NCI-H1105 (cell line): ENCODE measurements at regions not wholly inside any gene's neighbourhood (a gene's known extent, or its start where the extent isn't known, plus 50 kb on each side); places are given as distances from the start of the nearest gene placed in this dataset.
A peak's percentile ranks its signal among the peaks of the same experiment; 100 is the strongest.
"Not testable (repeated sequence)": the region's sequence is repeated elsewhere in the genome, so short reads cannot be mapped to it uniquely, and the experiment has no call there.

Experiments
- DNase-seq: peaks from one replicate; lab custom pipeline; 2025; lab: John Stamatoyannopoulos, UW

DNA sequence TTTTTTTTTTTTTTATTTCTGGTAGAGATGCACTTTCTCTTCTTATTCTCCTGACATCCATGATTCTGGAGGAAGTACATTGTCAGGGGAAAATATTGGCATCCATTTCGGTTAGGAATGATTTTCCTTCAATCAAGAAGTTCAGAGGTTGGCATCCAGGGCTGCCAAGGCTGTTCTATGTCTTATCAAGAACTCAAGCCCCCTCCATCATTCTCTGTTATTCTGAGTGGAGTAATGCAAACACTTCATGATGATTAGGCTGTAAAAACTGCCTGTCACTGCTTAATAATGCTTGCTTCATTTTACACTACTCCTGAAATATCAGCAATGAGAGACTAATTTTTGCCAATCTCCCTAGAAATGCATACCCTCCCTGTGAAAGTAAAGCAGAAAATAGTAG lies 417.1 kb upstream of the NFIA start:
- DNase-seq = no peak

- DNase-seq = no peak
Measured at GRCh38 chr1:60664086-60664625, 418.2 kb upstream of the NFIA start.

DNA sequence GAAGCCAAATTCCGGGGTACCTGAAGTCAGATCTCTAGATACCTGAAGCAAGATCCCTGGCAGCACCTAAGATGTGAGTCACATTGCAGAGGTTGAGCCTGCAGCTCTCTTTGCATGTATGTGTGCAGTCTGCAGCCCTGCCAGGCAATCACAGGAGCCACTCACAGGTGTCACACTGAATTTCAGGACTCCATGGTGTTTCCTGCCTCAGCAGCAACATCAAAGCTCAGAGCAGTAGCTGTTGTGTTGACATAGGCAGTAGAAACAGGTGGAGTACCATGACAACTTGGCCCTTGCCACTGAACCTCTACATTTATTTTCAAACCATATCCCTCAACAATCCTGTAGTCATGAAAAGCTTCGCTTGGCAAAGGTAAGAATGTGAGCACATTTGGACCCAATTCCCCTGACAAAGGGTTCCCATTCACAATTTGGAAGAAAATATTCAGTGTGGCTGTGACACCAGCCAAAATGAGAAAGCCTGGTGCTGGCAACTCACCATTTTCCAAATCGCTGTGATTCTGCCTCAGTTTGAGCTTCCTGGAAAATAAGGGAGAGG lies 419.8 kb upstream of the NFIA start:
- no peak for DNase-seq

- DNase-seq = peak; percentile 22
Measured at GRCh38 chr1:60657926-60658325, 424.4 kb upstream of the NFIA start.

- DNase-seq = no peak
Measured at GRCh38 chr1:60655679-60656355, 426.5 kb upstream of the NFIA start.

GRCh38 chr1:60640033-60640551 lies 442.3 kb upstream of the NFIA start:
- DNase-seq = not testable (repeated sequence)

- no peak for DNase-seq
Measured at GRCh38 chr1:60639287-60639686, 443.1 kb upstream of the NFIA start.

GRCh38 chr1:60637651-60638050 lies 444.7 kb upstream of the NFIA start:
- peak; percentile 31 for DNase-seq

- no peak for DNase-seq
Measured at GRCh38 chr1:60636946-60637345, 445.4 kb upstream of the NFIA start.

GRCh38 chr1:60634106-60634505 lies 448.3 kb upstream of the NFIA start:
- DNase-seq = no peak

GRCh38 chr1:60622486-60622885 lies 459.9 kb upstream of the NFIA start:
- DNase-seq = no peak

- DNase-seq = peak; percentile 98
Measured at GRCh38 chr1:60621368-60621851, 461.0 kb upstream of the NFIA start.

DNA sequence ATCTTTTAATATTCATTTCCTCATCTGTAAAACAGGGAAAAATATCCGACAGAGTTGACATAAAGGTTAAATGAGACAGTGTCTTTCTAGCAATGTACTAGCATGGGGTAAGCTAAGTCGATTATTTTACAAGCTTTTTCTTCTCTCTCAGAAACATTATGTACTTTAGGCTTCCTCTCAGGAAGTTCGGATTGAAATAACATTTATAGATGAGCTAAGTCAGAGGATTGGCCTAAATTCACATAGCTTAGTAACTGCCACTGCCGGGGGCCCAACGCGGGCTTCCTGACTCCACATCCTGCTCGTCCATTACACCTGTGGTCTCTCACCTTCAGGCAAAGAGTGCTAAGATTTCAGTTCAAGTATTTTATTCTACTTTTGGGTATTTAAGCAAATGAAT lies 462.3 kb upstream of the NFIA start:
- DNase-seq = no peak

GRCh38 chr1:60619581-60619980 lies 462.8 kb upstream of the NFIA start:
- no peak for DNase-seq

- DNase-seq = no peak
Measured at GRCh38 chr1:60615666-60616065, 466.7 kb upstream of the NFIA start.

GRCh38 chr1:60612790-60613189 lies 469.6 kb upstream of the NFIA start:
- no peak for DNase-seq

GRCh38 chr1:60606921-60607320 lies 475.4 kb upstream of the NFIA start:
- not testable (repeated sequence) for DNase-seq

DNA sequence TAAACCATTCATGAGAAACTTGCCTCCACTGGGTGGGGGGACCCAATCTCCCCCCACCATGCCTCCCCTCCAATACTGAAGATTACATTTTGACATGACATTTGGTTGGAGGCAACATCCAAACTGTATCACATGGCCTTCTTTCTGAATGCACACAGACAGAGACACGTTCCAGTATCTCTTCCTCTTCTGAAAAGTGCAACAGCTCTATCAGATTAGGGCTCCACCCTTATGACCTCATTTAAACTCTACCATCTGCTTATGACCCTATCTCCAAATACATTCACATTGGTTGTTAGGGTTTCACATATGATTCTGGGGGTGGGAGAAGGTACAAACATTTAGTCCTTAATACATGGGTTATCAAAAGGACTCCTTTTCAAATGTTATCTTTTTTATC lies 481.8 kb upstream of the NFIA start:
- DNase-seq = no peak

- DNase-seq = no peak
Measured at GRCh38 chr1:60599574-60599973, 482.8 kb upstream of the NFIA start.

DNA sequence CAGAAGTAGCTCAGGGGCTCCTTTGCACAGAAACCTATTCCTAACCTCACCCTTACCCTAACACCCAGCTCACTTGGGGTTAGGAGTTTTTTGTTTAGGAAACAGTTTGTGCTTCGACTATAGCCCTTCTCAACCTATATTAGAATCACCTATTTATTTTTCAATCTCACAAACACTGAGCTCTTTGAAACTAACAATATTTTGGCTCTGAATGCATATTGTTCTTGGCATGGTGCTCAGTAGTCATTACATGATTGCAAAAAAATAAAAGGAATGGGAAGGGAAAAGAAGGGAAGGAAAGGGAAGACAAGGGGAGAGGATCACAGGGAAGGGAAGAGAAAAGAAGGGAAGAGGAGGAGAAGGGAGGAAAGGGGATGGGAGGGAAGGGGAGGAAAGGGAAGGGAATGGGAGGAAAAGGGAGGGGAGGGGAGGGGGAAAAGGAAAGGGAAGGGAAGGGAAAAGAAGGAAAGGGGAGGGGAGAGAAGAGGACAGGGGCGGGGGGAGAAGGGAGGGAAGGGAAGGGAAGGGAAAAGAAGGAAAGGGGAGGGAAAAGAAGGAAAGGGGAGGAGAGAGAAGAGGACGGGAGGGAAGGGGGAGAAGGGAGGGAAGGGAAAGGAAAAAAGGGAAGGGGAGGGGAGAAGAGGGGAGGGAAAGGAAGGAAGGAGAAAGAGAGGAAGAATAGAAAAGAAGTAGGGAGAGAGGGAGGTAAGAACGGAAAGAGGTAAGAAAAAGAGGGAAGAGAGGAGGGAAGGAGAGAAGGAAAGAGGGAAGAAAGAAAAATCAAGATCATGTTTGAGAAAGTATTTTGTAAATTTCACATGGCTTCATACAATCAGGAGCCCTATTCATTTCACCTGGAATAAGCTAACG lies 484.1 kb upstream of the NFIA start:
- DNase-seq = no peak

DNA sequence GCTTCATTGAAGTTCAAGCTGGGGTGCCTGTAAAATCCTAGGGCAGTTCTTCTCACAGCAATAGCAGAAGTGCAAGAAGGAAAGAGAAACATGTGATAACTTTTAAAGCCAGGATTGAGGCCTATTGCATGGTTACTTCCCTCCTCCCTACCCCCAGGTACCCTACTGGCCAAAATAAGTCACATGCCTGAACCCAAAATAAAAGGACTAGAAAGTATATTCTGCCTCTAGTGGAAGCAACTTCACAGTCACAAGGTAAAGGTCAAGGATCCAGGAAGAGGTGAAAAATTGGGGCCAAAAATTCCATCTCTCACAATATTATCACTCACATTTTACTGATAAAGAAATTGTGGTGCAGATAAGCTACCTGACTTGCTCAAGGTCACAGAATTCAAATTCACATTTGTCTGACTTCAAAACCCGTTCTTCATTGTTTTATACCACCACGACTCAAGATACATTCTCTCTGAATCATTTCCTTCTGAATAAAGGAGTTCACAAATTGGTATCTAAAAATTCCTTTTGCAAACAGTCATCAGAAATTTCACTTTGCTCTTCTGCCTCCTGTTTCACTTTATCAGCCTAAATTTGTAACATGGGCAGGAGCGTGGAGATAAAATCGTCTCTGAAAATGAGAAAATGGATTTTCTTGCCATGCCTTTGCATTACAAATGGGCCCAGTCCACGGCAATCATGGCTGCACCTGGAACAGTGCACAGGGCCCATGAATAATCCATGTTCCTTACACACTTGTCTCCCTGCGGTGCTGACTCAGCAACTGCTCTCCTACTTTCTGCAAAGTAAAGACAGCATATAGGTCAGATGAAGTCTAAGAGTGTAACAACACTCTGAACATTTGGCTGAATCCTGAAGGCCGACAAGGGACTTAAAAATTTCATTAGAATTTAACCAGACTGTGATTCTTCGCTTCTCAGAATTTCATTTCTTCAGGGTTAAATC lies 485.3 kb upstream of the NFIA start:
- DNase-seq = no peak
